CD4-positive, alpha-beta memory T cell (primary cell): ENCODE measurements at regions not wholly inside any gene's neighbourhood (a gene's known extent, or its start where the extent isn't known, plus 50 kb on each side); places are given as distances from the start of the nearest gene placed in this dataset.
A peak's percentile ranks its signal among the peaks of the same experiment; 100 is the strongest.

Source experiments
- CTCF ChIA-PET: fragments of 350-600 bp; sonication (Branson Sonifier 250); formaldehyde crosslinking; loops from one replicate; lab custom pipeline; 2021; ENCODE audit warnings: inconsistent platforms; ENCODE audit not compliant: partially characterized antibody; lab: Charles Lee
- POLR2A ChIA-PET: fragments of 350-600 bp; sonication (Branson Sonifier 250); formaldehyde crosslinking; loops from one replicate; lab custom pipeline; 2021; ENCODE audit not compliant: partially characterized antibody; lab: Charles Lee
- DNase-seq, 5 donors: peaks; one replicate each; pipeline versions ENCODE4 v3.0.0 to v3.0.0-alpha.2; 2020 to 2022; ENCODE audit warnings: mixed read lengths in 1 of 5
- H3K27ac ChIP-seq: one replicate; pipeline ENCODE4 v1.7.0; 2013; ENCODE audit warnings: low read depth, low read length
- H3K27me3 ChIP-seq: 2 replicates; pipeline ENCODE4 v1.7.0; 2013; ENCODE audit warnings: mild to moderate bottlenecking, low read length, moderate library complexity; ENCODE audit not compliant: insufficient read depth
- H3K36me3 ChIP-seq: 2 replicates; pipeline ENCODE4 v1.7.0; 2013; ENCODE audit warnings: mild to moderate bottlenecking, low read length, moderate library complexity; ENCODE audit not compliant: insufficient read depth
- H3K4me1 ChIP-seq: 2 replicates; pipeline ENCODE4 v1.7.0; 2013; ENCODE audit warnings: mild to moderate bottlenecking, low read length, moderate library complexity; ENCODE audit not compliant: insufficient read depth
- H3K4me3 ChIP-seq, 2 donors: one replicate each; pipeline ENCODE4 v1.7.0; 2013; ENCODE audit warnings: low read length in 2 of 2, mild to moderate bottlenecking in 1 of 2
- H3K9me3 ChIP-seq, 2 donors: one replicate each; pipeline ENCODE4 v1.7.0; 2013; ENCODE audit warnings: low read length in 2 of 2, control low read depth in 1 of 2; ENCODE audit not compliant: control insufficient read depth in 1 of 2
- H3K27ac Mint-ChIP-seq, 7 donors: one replicate each; pipeline ENCODE4 v1.8.0; 2020 to 2021; ENCODE audit warnings: mixed read lengths in 7 of 7, mild to moderate bottlenecking in 6 of 7, inconsistent platforms in 3 of 7, moderate library complexity in 3 of 7
- H3K27me3 Mint-ChIP-seq, 2 donors: one replicate each; pipeline ENCODE4 v1.8.0; 2020 to 2021; ENCODE audit warnings: mixed read lengths in 2 of 2
- H3K36me3 Mint-ChIP-seq, 2 donors: one replicate each; pipeline ENCODE4 v1.8.0; 2020 to 2021; ENCODE audit warnings: mixed read lengths in 2 of 2, inconsistent platforms in 1 of 2, mild to moderate bottlenecking in 1 of 2
- H3K4me1 Mint-ChIP-seq, 4 donors: one replicate each; pipeline ENCODE4 v1.8.0; 2020 to 2021; ENCODE audit warnings: mixed read lengths in 4 of 4, mild to moderate bottlenecking in 1 of 4
- H3K4me3 Mint-ChIP-seq, 8 donors: one replicate each; pipeline ENCODE4 v1.8.0; 2020 to 2021; ENCODE audit warnings: mixed read lengths in 8 of 8, mild to moderate bottlenecking in 7 of 8, moderate library complexity in 6 of 8, inconsistent platforms in 3 of 8
- H3K9me3 Mint-ChIP-seq, 8 donors: one replicate each; pipeline ENCODE4 v1.8.0; 2020 to 2021; ENCODE audit warnings: mixed read lengths in 8 of 8, mild to moderate bottlenecking in 5 of 8, inconsistent platforms in 3 of 8, moderate library complexity in 1 of 8
- intact Hi-C: fragments of 100-400 bp; cut with micrococcal nuclease; formaldehyde crosslinking; loops from one replicate; pipeline ENCODE4 v1.15.1; 2023

DNA sequence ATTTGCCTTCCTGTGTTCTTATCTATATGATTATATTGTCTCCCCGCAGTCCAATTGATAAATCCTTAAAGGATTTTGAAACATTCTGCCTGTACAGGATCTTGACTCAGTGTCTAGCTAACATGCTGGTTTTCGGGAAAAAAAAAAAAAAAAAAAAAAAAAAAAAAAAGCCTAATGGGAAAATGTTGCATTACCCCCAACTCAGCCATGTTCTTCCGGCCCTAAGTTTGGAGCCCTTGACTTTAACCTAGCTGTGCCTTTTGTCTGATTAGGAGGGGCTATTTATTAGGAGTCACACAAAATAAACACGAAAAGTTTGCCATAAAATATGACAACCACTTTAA lies 244.4 kb upstream of the TCF21 start:
- Mint-ChIP-seq H3K27me3 (no peaks in the 10 kb centered on the region), H3K4me1 (no peaks in the 10 kb centered on the region), H3K36me3 (no peaks in the 10 kb centered on the region), H3K4me3 (no peak overlapping the region), H3K9me3 (peaks cover 0 to 4% (median 0%) of the 10 kb centered on the region in 8 donors), H3K27ac (no peak overlapping the region)
- no peak for DNase-seq
- Histone ChIP-seq H3K9me3 (no peaks in the 10 kb centered on the region), H3K27ac (no peak overlapping the region), H3K27me3 (no peaks in the 10 kb centered on the region), H3K36me3 (no peaks in the 10 kb centered on the region), H3K4me3 (no peak overlapping the region), H3K4me1 (no peaks in the 10 kb centered on the region)
- intact Hi-C loops: no loop called here
- CTCF ChIA-PET: no interaction called here
- POLR2A ChIA-PET: no interaction called here

DNA sequence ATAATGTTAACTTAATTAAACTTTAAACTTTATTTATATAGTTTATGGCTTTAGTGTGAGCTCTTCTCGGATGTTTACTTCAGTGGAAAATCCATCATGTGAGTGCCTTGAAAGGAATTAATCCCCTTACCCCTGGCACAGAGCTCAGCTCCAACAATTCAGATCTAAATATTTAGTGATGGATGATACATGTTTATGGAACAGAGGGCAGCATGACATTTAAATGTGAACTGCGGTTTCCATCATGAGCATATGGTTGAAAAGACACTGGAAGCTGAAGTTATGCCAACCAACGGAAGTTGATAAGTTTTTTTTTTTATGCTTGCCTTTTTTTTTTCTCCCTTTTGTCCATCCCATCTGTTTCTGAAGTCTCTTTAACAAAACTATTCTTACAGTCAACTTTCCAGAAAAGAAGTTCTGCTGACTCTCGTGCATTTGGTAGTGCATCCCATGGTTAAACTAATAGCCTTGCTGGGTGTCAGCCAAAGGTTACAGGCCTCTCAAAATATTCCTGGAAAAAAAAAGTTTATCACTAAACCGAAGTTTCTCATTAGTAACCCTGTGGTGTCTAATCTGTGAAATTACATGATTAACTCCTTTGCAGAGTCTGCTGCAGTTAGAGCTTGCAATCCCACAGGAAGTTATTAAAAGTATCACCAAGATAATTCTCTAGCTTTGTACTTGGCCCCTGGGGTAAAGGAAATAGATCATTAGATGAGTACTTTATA lies 243.9 kb upstream of the TCF21 start:
- Histone ChIP-seq H3K27me3 (no peaks in the 10 kb centered on the region), H3K9me3 (no peaks in the 10 kb centered on the region), H3K27ac (no peak overlapping the region), H3K36me3 (no peaks in the 10 kb centered on the region), H3K4me3 (no peak overlapping the region), H3K4me1 (no peaks in the 10 kb centered on the region)
- peaks cover 0 to 4% (median 0%) of the 10 kb centered on the region in 8 donors for H3K9me3 Mint-ChIP-seq
- H3K4me3 Mint-ChIP-seq: no peak overlapping the region
- no peaks in the 10 kb centered on the region for H3K27me3 Mint-ChIP-seq
- no peak for DNase-seq
- H3K4me1 Mint-ChIP-seq: no peaks in the 10 kb centered on the region
- ChIA-PET POLR2A (no interaction called here), CTCF (no interaction called here)
- no peak overlapping the region for H3K27ac Mint-ChIP-seq
- H3K36me3 Mint-ChIP-seq: no peaks in the 10 kb centered on the region
- intact Hi-C loops: no loop called here

DNA sequence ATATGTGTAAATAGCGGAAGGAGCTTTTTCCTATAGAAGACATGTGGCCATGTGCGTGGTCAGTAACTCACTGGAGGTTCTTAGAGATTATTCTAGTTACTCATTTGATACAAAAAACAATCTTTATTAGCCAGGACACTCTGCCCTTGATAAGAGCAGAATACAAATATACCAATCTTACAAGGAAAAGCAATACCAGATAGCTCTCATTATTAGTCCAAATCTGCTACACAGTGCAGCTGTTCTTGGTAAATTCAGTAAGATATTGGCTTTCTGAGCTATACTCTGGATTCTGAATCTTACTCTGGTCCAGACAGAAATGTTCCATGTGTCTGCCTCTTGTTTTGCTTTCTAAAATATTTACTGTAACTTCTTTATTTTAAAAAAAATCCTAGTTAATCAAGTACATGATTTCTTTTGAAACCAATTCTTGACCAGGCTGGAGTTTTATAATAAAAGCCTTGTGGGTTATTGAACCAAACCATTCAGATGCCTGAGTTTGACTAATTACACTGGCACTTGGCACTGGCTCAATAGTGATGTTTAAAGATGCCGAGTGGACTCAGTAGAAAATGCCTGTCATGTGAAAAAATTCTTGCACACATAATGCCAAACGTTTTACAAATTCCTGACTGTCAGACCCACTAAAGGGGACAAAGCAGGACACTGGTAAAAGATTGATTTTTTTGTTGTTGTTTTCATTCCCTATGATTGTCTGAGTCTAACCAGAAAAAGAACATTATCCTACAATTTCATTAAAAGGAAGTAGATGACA lies 242.8 kb upstream of the TCF21 start:
- CTCF ChIA-PET: no interaction called here
- H3K4me1 ChIP-seq: no peaks in the 10 kb centered on the region
- no peak overlapping the region for H3K4me3 Mint-ChIP-seq
- no peak overlapping the region for H3K27ac Mint-ChIP-seq
- intact Hi-C loops: no loop called here
- H3K4me3 ChIP-seq: no peak overlapping the region
- H3K36me3 Mint-ChIP-seq: no peaks in the 10 kb centered on the region
- H3K36me3 ChIP-seq: no peaks in the 10 kb centered on the region
- DNase-seq: no peak
- H3K4me1 Mint-ChIP-seq: no peaks in the 10 kb centered on the region
- no peaks in the 10 kb centered on the region for H3K9me3 ChIP-seq
- H3K27me3 ChIP-seq: no peaks in the 10 kb centered on the region
- H3K27me3 Mint-ChIP-seq: no peaks in the 10 kb centered on the region
- H3K27ac ChIP-seq: no peak overlapping the region
- POLR2A ChIA-PET: no interaction called here
- peaks cover 0 to 4% (median 0%) of the 10 kb centered on the region in 8 donors for H3K9me3 Mint-ChIP-seq

DNA sequence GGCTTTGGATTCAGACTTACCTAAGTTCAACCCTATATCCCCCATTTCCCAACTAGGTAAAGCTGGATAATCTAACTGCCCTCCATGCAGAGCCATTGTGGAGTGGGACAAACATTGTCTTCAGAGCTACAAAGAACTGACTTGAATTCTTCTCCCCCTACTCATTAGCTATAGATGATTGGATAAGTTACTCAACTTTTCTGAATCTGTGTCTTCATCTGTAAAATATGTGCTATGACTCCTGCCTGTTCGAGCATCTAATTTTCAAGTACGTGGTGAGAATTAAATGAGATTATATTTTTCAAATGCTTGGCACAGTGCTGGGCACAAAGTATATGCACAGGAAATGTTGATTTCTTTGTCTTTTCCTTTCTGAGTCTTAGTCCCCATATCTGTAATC lies 240.3 kb upstream of the TCF21 start:
- no peak overlapping the region for H3K27ac ChIP-seq
- Mint-ChIP-seq H3K36me3 (no peaks in the 10 kb centered on the region), H3K9me3 (peaks cover 0 to 4% (median 0%) of the 10 kb centered on the region in 8 donors), H3K4me3 (no peak overlapping the region), H3K4me1 (no peaks in the 10 kb centered on the region), H3K27ac (no peak overlapping the region), H3K27me3 (no peaks in the 10 kb centered on the region)
- no peaks in the 10 kb centered on the region for H3K27me3 ChIP-seq
- POLR2A ChIA-PET: no interaction called here
- H3K4me1 ChIP-seq: no peaks in the 10 kb centered on the region
- CTCF ChIA-PET: no interaction called here
- intact Hi-C loops: no loop called here
- no peak for DNase-seq
- no peaks in the 10 kb centered on the region for H3K9me3 ChIP-seq
- H3K36me3 ChIP-seq: no peaks in the 10 kb centered on the region
- no peak overlapping the region for H3K4me3 ChIP-seq

DNA sequence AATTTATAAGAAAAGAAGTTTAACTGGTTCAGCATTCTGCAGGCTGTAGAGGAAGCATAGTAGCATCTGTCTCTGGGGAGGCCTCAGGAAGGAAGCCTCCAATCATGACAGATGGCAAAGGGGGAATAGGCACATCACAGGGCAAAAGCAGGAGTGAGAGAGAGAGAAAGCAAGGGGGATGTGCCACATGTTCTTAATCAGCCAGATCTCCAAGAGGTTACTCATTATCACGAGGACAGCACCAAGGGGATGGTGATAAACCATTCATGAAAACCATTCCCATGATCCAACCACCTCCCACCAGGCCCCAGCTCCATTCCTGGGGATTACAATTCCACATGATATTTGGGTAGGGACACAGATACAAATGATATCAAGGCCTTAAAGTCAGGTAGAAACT lies 217.5 kb upstream of the TCF21 start:
- no peak for DNase-seq
- H3K4me3 Mint-ChIP-seq: no peak overlapping the region
- no peaks in the 10 kb centered on the region for H3K9me3 ChIP-seq
- no peaks in the 10 kb centered on the region for H3K36me3 Mint-ChIP-seq
- CTCF ChIA-PET: no interaction called here
- peaks cover 0 to 2% of the 10 kb centered on the region in 2 donors for H3K27me3 Mint-ChIP-seq
- no peak overlapping the region for H3K27ac ChIP-seq
- no peaks in the 10 kb centered on the region for H3K36me3 ChIP-seq
- H3K27ac Mint-ChIP-seq: peak overlapping the region in 1 of 7 donors; percentile 32
- H3K4me1 ChIP-seq: no peaks in the 10 kb centered on the region
- H3K4me1 Mint-ChIP-seq: no peaks in the 10 kb centered on the region
- intact Hi-C loops: no loop called here
- POLR2A ChIA-PET: no interaction called here
- H3K27me3 ChIP-seq: no peaks in the 10 kb centered on the region
- no peak overlapping the region for H3K4me3 ChIP-seq
- H3K9me3 Mint-ChIP-seq: peaks cover 0 to 3% (median 0%) of the 10 kb centered on the region in 8 donors

DNA sequence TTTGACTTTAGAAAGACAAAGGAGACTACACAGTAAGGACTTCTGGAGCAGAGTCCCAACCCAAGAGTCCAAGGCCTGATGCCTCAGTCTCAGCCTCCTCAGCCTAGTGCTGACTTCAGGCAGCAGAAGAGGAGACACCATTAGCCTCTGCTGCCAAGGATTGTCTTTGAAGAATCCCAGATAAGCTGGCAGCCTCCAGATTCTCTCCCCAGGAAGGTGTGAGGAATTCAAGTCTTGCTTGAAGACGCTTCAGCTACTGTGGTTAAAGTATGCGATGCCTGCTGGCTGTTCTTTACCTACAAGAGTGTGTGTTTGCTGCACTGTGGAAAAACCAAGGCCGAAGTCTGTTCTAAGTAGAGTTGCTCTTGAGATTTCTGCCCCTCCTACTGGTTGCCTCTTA lies 215.9 kb upstream of the TCF21 start:
- H3K9me3 ChIP-seq: no peaks in the 10 kb centered on the region
- no peaks in the 10 kb centered on the region for H3K36me3 ChIP-seq
- no peak overlapping the region for H3K4me3 Mint-ChIP-seq
- no peaks in the 10 kb centered on the region for H3K36me3 Mint-ChIP-seq
- no peak overlapping the region for H3K27ac Mint-ChIP-seq
- H3K4me3 ChIP-seq: no peak overlapping the region
- H3K27me3 Mint-ChIP-seq: peaks cover 0 to 2% of the 10 kb centered on the region in 2 donors
- no peaks in the 10 kb centered on the region for H3K27me3 ChIP-seq
- no peak overlapping the region for H3K27ac ChIP-seq
- H3K4me1 Mint-ChIP-seq: no peaks in the 10 kb centered on the region
- intact Hi-C loops: no loop called here
- no peaks in the 10 kb centered on the region for H3K4me1 ChIP-seq
- no peak for DNase-seq
- POLR2A ChIA-PET: no interaction called here
- CTCF ChIA-PET: no interaction called here
- H3K9me3 Mint-ChIP-seq: peaks cover 0 to 3% (median 0%) of the 10 kb centered on the region in 8 donors

DNA sequence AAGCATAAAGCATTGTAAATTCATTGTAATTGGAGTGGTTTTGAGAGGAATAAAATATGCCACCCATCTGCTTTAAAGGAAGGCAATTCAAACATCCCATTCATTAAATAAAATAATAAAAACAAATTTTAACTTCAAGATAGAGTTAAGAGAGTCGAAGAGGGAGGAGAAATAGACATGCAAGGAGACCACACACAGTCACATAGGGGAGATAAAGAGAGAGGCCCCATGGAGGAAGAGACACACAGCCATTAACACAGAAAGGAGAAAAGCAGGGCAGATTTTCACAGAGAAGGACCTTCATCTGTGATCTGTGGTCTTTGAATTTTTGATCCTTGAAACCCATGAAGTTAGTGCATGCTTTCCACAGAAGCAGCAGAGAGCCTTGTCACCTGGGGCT lies 214.3 kb upstream of the TCF21 start:
- intact Hi-C loops: no loop called here
- Mint-ChIP-seq H3K36me3 (no peaks in the 10 kb centered on the region), H3K27ac (no peak overlapping the region), H3K4me1 (no peaks in the 10 kb centered on the region), H3K27me3 (peaks cover 0 to 2% of the 10 kb centered on the region in 2 donors), H3K4me3 (peak overlapping the region in 1 of 8 donors; percentile 4), H3K9me3 (peaks cover 0 to 3% (median 0%) of the 10 kb centered on the region in 8 donors)
- Histone ChIP-seq H3K4me3 (no peak overlapping the region), H3K9me3 (no peaks in the 10 kb centered on the region), H3K4me1 (no peaks in the 10 kb centered on the region), H3K27me3 (no peaks in the 10 kb centered on the region), H3K36me3 (no peaks in the 10 kb centered on the region), H3K27ac (no peak overlapping the region)
- POLR2A ChIA-PET: no interaction called here
- CTCF ChIA-PET: no interaction called here
- DNase-seq: no peak
